IPS-NIHi7 (cell line): ENCODE measurements at regions not wholly inside any gene's neighbourhood (a gene's known extent, or its start where the extent isn't known, plus 50 kb on each side); places are given as distances from the start of the nearest gene placed in this dataset.
A peak's percentile ranks its signal among the peaks of the same experiment; 100 is the strongest.

Experiments used
- DNase-seq: peaks from one replicate; pipeline ENCODE4 v3.0.0; 2012; ENCODE audit warnings: mixed read lengths; ENCODE audit errors: extremely low spot score

- DNase-seq = no peak
These were observed 128.4 kb upstream of the AP1S2 start for GRCh38 chrX:15983034-15983433.

DNA sequence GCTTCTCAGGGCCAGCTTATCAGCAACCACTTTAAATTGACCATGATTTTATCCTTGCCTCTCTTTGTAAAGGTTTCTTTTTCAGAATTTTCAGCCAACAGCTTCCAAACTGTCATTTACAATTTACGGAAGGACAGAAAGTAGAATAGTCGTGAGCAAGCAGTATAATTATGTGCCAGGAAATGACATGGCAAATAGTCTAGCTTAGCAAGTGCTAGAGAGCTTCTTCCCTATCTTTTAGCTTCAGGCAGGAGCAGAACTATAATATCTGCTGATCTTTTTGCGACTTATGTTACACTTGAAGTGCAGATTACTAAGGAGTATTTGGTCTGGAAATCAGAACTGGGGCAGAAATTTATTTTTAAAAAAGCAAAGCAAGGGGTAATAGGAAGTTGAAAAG lies 123.0 kb upstream of the AP1S2 start:
- no peak for DNase-seq

DNA sequence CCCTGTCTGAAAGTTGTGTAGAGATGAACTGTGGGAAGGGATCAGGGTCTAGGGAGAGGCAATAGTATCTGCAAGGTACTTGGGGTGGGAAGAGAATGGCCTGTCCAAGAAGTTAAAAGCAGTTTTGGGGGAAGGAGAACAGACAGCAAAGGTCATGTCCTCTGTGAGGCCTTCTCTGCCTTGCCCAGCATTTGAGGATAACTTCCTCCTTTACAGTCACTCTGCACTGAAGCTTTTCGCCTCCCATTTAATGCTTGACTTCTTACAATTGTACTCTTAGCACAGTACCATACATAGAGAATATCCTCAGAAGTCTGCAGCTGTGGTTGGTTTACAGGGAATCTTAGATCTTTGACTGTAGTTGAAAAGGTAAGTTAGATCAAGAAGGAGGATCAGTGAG lies 121.8 kb upstream of the AP1S2 start:
- DNase-seq = no peak

GRCh38 chrX:15973946-15974345 lies 119.3 kb upstream of the AP1S2 start:
- DNase-seq = no peak

DNA sequence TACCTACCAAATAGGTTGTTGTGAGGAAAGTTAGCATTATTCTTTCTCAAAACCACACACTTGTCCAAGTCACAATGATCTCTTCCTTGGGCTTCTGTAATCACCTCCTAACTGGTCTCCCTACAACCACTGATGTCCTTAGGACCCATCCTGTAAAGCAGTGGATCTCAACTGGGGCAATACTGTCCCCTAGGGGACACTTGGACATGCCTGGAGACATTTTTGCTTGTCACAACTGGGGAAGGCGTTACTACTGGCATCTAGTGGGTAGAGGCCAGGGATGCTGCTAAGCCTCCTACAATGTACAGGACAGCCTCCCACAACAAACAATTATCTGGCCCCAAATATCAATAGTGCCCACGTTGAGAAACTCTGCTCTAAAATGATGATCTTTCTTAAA lies 118.7 kb upstream of the AP1S2 start:
- peak; percentile 72 for DNase-seq

GRCh38 chrX:15971696-15972095 lies 117.1 kb upstream of the AP1S2 start:
- no peak for DNase-seq

- DNase-seq = no peak
These were observed 109.2 kb upstream of the AP1S2 start for GRCh38 chrX:15963858-15964257.

GRCh38 chrX:15960237-15960636 lies 105.6 kb upstream of the AP1S2 start:
- no peak for DNase-seq

DNA sequence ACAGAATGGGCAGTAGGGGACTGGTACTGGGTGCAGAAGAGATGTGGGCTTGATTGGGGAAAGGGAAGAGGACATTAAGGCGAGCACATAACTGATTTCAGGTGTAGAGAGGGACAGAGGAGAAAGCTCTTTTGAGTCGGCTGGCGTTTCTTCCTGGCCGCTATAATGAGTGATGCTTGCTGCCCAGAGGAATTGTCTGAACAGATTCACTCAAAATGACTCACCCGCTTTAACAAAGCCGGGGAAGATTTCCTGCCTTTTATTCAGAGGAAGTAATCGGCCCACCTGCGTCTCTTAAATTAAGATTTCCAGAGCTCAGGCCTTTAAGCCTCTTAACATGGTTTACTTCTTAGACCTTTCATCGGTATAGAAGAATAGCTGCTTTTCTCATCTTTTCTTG lies 102.1 kb upstream of the AP1S2 start:
- peak; percentile 66 for DNase-seq

DNA sequence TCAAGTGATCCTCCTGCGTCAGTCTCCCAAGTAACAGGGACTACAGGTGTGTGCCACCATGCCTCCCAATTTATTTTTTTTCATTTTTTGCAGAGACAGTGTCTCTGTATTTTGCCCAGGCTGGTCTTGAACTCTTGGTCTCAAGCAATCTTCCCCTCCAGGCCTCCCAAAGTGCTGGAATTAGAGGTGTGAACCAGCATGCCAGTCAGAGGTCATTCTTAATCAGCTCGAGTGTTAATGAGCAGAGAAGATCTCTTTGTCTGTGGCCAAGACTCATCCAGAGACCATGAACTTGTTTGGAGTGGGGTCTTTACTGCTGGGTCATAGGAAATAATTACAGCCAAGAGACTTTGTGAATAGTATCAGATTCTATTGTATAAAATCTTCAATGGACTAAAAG lies 99.2 kb upstream of the AP1S2 start:
- DNase-seq = no peak

DNA sequence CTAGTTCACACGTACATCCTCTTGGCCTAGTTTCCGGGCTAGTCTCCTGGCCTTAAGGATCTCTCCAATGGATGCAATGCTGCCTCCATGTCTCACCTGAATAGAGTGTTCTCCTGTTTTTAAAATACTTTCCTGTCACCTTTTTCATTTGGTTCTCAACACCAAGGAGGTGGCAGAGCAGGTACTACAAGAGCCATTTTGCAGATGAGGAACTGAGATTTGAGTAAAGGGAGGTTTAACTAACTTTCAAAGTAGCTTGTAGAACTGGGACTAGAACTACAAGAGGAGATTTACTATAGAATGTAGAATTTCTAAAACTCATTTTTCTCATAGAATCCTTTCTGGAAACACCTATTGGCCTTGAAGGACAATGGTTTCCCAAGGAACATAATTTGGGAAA lies 97.6 kb upstream of the AP1S2 start:
- DNase-seq = no peak

DNA sequence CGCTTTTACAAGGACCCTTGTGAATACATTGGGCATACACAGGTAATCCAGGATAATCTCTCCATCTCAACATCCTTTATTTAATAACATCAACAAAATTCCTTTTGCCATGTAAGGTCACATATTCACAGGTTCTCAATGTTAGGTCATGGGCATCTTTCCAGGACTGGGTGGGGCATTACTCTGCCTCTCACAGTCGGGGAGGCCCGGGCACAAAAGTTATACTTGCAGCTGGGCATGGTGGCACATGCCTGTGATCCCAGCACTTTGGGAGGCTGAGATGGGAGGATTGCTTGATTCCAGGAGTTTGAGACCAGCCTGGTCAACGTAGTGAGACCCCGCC lies 93.7 kb upstream of the AP1S2 start:
- no peak for DNase-seq

DNA sequence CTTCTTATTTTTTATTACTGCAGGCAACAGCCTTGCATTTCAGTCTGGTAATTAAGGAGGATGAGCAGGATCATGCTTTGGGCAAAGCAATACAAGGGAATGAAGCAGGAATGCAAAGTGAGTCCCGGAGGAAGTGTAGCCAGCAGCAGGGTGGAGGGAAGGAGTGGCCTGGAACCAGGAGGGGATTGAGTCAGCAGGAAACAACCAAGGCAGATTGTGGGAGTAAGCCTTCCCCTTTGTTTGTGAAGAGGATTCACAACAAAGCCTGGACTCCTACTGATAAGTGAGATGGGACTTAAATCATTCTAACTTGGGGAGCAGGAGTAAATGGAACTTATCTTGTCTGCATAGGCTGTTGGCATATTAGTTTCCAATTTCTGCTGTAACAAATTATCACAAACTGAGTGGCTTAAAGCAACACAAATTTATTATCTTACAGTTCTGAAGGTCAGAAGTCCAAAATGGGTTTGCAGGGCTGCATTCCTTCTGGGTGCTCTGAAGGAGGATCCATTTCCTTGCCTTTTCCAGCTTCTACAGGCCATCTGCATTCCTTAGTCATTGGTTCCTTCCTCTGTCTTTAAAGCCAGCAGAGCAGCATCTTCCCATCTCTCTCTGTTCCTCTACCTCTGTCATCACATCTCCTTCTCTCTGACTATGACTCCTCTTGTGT lies 93.2 kb upstream of the AP1S2 start:
- DNase-seq = peak; percentile 82

DNA sequence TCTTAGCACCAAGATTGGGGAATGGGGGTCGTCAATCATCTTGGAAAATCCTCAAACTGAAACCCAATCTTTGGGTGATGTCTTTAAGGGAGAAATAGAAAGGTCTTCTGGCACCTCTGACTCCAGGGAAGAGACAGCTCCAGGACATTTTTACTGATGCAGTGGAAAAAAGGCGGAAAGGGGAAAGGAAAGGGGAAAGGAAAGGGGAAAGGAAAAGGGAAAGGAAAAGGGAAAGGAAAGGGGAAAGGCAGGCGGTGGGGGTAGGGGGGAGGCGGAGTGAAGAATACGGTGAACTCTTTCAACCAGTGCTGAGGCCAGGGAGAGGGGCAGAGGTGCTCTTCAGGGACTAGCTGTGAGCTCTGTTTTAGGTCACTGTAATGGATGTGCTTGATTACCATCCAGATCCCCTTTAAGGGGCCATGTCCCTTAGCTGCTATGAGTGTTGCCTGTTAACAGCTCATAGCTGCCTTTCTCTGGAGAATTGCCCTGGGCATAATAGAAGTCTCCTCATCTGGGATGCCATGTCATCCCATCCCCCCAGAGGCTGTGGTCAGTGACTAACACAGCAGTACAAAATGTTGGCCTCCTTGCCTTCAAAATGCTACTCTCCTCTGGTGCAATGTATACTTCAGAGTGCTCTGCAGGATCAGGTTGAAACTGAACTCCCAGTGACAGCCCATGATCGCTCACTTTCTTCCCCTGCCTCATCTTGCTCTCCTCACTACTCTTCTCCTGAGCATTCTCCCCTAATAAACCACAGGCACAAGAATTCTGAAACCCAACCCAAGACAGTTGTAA lies 92.4 kb upstream of the AP1S2 start:
- DNase-seq = no peak

DNA sequence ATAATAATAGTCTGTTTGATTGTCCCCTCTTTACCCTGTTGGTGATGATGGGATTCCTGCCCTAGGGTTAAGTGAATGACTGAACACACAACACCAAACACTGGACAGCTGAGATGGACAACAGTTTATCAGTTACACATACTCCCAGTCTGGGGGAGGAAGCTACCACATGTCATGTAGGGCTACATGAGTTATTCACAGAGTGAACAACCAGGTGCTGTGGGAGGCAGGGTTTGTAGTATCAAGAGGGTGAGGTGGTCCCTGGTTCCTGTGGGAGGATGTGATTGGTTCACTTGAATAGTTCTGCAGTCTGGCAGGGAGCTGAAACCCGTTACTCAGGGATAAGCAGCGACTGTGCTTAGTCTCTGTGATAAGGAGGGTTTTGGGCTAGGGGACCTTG lies 88.8 kb upstream of the AP1S2 start:
- no peak for DNase-seq

GRCh38 chrX:15942307-15942706 lies 87.7 kb upstream of the AP1S2 start:
- no peak for DNase-seq

DNA sequence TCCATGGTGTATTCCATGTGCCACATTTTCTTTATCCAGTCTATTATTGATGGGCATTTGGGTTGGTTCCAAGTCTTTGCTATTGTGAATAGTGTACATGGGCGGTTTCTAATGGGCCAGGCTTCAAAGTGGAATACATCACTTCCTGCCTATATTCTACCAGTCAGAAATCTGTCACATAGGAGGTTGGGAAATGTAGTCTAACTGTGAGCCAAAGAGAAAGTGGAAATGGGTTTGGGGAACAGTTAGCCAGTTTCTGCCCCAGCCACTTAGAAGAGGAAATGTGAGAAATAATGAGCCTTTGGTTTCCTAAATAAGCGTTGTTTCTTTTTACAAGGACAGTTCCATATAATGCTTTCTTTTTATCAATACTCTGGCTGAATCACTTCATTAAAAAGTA lies 85.1 kb upstream of the AP1S2 start:
- DNase-seq = no peak

GRCh38 chrX:15938072-15938471 lies 83.5 kb upstream of the AP1S2 start:
- DNase-seq = no peak

DNA sequence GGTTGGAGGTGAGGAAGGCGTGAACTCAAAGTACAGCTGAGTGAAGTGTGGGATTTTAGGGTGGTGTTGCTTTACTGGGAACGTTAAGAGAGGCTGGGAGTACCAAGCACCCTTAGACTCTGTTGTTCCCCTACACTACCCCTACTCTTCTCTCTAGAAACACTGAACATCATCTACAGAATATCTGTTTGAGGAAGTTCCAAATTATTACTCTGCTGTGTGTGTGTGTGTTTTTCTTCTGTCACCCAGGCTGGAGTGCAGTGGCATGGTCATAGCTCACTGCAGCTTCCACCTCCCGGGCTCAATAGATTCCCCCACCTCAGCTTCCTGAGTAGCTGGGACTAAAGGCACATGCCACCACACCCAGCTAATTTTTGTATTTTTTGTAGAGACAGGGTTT lies 76.7 kb upstream of the AP1S2 start:
- DNase-seq = no peak

- peak; percentile 72 for DNase-seq
These were observed 76.0 kb upstream of the AP1S2 start for GRCh38 chrX:15930585-15930984.

- no peak for DNase-seq
These were observed 74.6 kb upstream of the AP1S2 start for GRCh38 chrX:15929194-15929593.

GRCh38 chrX:15926622-15927021 lies 72.0 kb upstream of the AP1S2 start:
- DNase-seq = no peak

- DNase-seq = no peak
These were observed 63.4 kb upstream of the AP1S2 start for GRCh38 chrX:15918003-15918402.

DNA sequence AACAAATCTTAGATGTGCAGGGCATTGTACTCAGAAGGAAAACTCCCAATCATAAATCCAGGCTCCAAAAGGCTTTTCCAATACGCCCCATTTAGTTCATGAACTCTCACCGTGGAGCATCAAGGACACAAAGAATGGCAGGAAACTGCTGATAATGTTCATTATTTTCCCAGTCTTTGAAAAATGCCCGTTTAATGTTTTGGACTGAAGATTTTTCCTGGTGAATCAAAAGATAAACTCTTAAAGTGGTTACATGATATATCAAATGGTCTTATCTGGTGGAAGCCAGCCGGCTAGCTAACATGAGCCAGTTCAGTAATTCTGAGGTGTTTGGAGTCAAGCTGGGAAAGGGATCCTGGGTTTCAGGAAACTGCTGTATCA lies 62.1 kb upstream of the AP1S2 start:
- DNase-seq = no peak
